ENCODE measurements at regions not wholly inside any gene's neighbourhood (a gene's known extent, or its start where the extent isn't known, plus 50 kb on each side); places are given as distances from the start of the nearest gene placed in this dataset.

- H3K4me3 ChIP-seq (ENCODE audit: control extremely low read depth in 1 of 5, extremely low read depth in 1 of 5, insufficient read depth in 1 of 5, low read depth in 2 of 5, low read length in 4 of 5), result no peak overlapping the region
- Mint-ChIP-seq H3K27ac (no peak overlapping the region), H3K4me3 (no peak overlapping the region), H3K27me3 (peaks cover 9% of the 10 kb centered on the region), H3K9me3 (ENCODE audit: insufficient read depth) (no peaks in the 10 kb centered on the region), H3K4me1 (no peaks in the 10 kb centered on the region)
- no peaks in the 10 kb centered on the region for H4K20me1 ChIP-seq (ENCODE audit: control insufficient read depth, insufficient read depth, low read length, poor library complexity, severe bottlenecking)
- DNase-seq (no peak), ATAC-seq (ENCODE audit: low read depth) (no peak)
- TF ChIP-seq EZH2 (IDR thresholded peaks at IDR 0.05; ENCODE audit: borderline replicate concordance, insufficient read depth, low read depth, low read length, poor library complexity, severe bottlenecking) (no peak), CTCF (IDR thresholded peaks at IDR 0.05) (no peak)
- H3K27ac ChIP-seq (ENCODE audit: low read length in 2 of 2), result no peak overlapping the region
- no peaks in the 10 kb centered on the region for H3K36me3 ChIP-seq (replicated peaks in 1 of 2; ENCODE audit: control extremely low read depth in 1 of 2, control insufficient read depth in 1 of 2, extremely low read depth in 1 of 2, insufficient read depth in 2 of 2, low read length in 1 of 2)
- no peaks in the 10 kb centered on the region for H3K9me3 ChIP-seq (ENCODE audit: control extremely low read depth in 1 of 3, control insufficient read depth in 2 of 3, insufficient read depth in 1 of 3, low read length in 2 of 3)
- 70% methylated on average over 3 of the region's 3 CpGs for WGBS (ENCODE audit: insufficient coverage)
- POLR2A ChIA-PET, result no interaction called here
- no peak overlapping the region for H3K9ac ChIP-seq (ENCODE audit: low read length)
- no peaks in the 10 kb centered on the region for H3K4me1 ChIP-seq (ENCODE audit: control insufficient read depth in 2 of 2, insufficient read depth in 2 of 2, low read length in 2 of 2)
- H3K27me3 ChIP-seq (replicated peaks in 1 of 4; ENCODE audit: control extremely low read depth in 1 of 4, control insufficient read depth in 3 of 4, insufficient read depth in 4 of 4, low read length in 3 of 4), result peaks cover 0 to 3% (median 0%) of the 10 kb centered on the region in 4 experiments
- no peak overlapping the region for H3K4me2 ChIP-seq (replicated peaks; ENCODE audit: low read depth, low read length, poor library complexity, severe bottlenecking)
- H3K79me2 ChIP-seq (ENCODE audit: control insufficient read depth, insufficient read depth, low read length), result no peaks in the 10 kb centered on the region
- CTCF ChIA-PET, result no interaction called here
- intact Hi-C loops (cut with micrococcal nuclease), result no loop called here
- no peak overlapping the region for H2AFZ ChIP-seq (ENCODE audit: insufficient read depth, low read depth, low read length, poor library complexity, severe bottlenecking)
Observed at GRCh38 chr10:42969147-42969546, 107.7 kb upstream of the RET start.

GRCh38 chr10:42969909-42970308 lies 107.0 kb upstream of the RET start:
- H3K27ac Mint-ChIP-seq, result no peak overlapping the region
- Histone ChIP-seq H2AFZ (ENCODE audit: insufficient read depth, low read depth, low read length, poor library complexity, severe bottlenecking) (no peak overlapping the region), H3K36me3 (replicated peaks in 1 of 2; ENCODE audit: control extremely low read depth in 1 of 2, control insufficient read depth in 1 of 2, extremely low read depth in 1 of 2, insufficient read depth in 2 of 2, low read length in 1 of 2) (no peaks in the 10 kb centered on the region), H3K79me2 (ENCODE audit: control insufficient read depth, insufficient read depth, low read length) (no peaks in the 10 kb centered on the region), H3K4me3 (ENCODE audit: control extremely low read depth in 1 of 5, extremely low read depth in 1 of 5, insufficient read depth in 1 of 5, low read depth in 2 of 5, low read length in 4 of 5) (no peak overlapping the region), H3K4me2 (replicated peaks; ENCODE audit: low read depth, low read length, poor library complexity, severe bottlenecking) (no peak overlapping the region), H3K27me3 (replicated peaks in 1 of 4; ENCODE audit: control extremely low read depth in 1 of 4, control insufficient read depth in 3 of 4, insufficient read depth in 4 of 4, low read length in 3 of 4) (peaks cover 0 to 3% (median 0%) of the 10 kb centered on the region in 4 experiments), H3K4me1 (ENCODE audit: control insufficient read depth in 2 of 2, insufficient read depth in 2 of 2, low read length in 2 of 2) (no peaks in the 10 kb centered on the region), H3K27ac (ENCODE audit: low read length in 2 of 2) (no peak overlapping the region), H4K20me1 (ENCODE audit: control insufficient read depth, insufficient read depth, low read length, poor library complexity, severe bottlenecking) (no peaks in the 10 kb centered on the region), H3K9me3 (ENCODE audit: control extremely low read depth in 1 of 3, control insufficient read depth in 2 of 3, insufficient read depth in 1 of 3, low read length in 2 of 3) (no peaks in the 10 kb centered on the region), H3K9ac (ENCODE audit: low read length) (no peak overlapping the region)
- H3K4me3 Mint-ChIP-seq, result no peak overlapping the region
- POLR2A ChIA-PET, result no interaction called here
- DNase-seq (no peak), ATAC-seq (ENCODE audit: low read depth) (no peak)
- 86% methylated on average over 4 of the region's 6 CpGs for WGBS (ENCODE audit: insufficient coverage)
- H3K4me1 Mint-ChIP-seq, result no peaks in the 10 kb centered on the region
- CTCF ChIA-PET, result no interaction called here
- H3K9me3 Mint-ChIP-seq (ENCODE audit: insufficient read depth), result no peaks in the 10 kb centered on the region
- intact Hi-C loops (cut with micrococcal nuclease), result no loop called here
- TF ChIP-seq CTCF (IDR thresholded peaks at IDR 0.05) (no peak), EZH2 (IDR thresholded peaks at IDR 0.05; ENCODE audit: borderline replicate concordance, insufficient read depth, low read depth, low read length, poor library complexity, severe bottlenecking) (no peak)
- peaks cover 9% of the 10 kb centered on the region for H3K27me3 Mint-ChIP-seq
